HEK293 (cell line): ENCODE measurements at regions not wholly inside any gene's neighbourhood (a gene's known extent, or its start where the extent isn't known, plus 50 kb on each side); places are given as distances from the start of the nearest gene placed in this dataset.

Experiments
- CTCF ChIA-PET: fragments of 350-600 bp; formaldehyde crosslinking; extraction: SDS; loops from one replicate; lab custom pipeline; 2021; ENCODE audit warnings: antibody characterized with exemption; lab: Yijun Ruan, JAX
- POLR2A ChIA-PET: fragments of 300-600 bp; formaldehyde crosslinking; extraction: SDS; loops from one replicate; lab custom pipeline; 2020; ENCODE audit warnings: antibody characterized with exemption, inconsistent platforms; lab: Yijun Ruan, JAX
- H3K27ac ChIP-seq: fragments of 200-500 bp; sonication (Bioruptor generic); 2 replicates; pipeline ENCODE4 v1.5.1; 2014; ENCODE audit warnings: low read depth, low read length, control low read depth, inconsistent platforms; ENCODE audit errors: extremely low read depth
- H3K36me3 ChIP-seq, 2 experiments: fragments of 200-500 bp in 1 of 2; sonication (Bioruptor generic) in 1 of 2; 1 replicate in 1 of 2; 2 replicates in 1 of 2; pipeline ENCODE4 v1.5.1; 2014 to 2017; ENCODE audit warnings: inconsistent platforms in 2 of 2, low read length in 2 of 2; ENCODE audit not compliant: control insufficient read depth in 2 of 2, insufficient read depth in 1 of 2
- H3K4me1 ChIP-seq: fragments of 200-500 bp; sonication (Bioruptor generic); 2 replicates; pipeline ENCODE4 v1.5.1; 2014; ENCODE audit warnings: mild to moderate bottlenecking, low read length, inconsistent platforms; ENCODE audit not compliant: control insufficient read depth, insufficient read depth
- H3K4me3 ChIP-seq: 2 replicates; pipeline ENCODE4 v1.5.1; 2011; ENCODE audit warnings: low read depth, mild to moderate bottlenecking, control low read depth, low read length, moderate library complexity
- H3K9me3 ChIP-seq: fragments of 200-500 bp; sonication (Bioruptor generic); 2 replicates; pipeline ENCODE4 v1.5.1; 2014; ENCODE audit warnings: low read depth, low read length, inconsistent platforms; ENCODE audit not compliant: control insufficient read depth, insufficient read depth
- GLI2 ChIP-seq: fragments of 450-650 bp; formaldehyde crosslinking; IDR thresholded peaks from 2 replicates; pipeline ENCODE4; 2017; ENCODE audit warnings: missing biosample characterization, missing genetic modification characterization, low read depth, borderline replicate concordance
- INSM2 ChIP-seq: fragments of 450-650 bp; formaldehyde crosslinking; IDR thresholded peaks from 2 replicates; pipeline ENCODE4 v1.5.1; 2016; ENCODE audit warnings: missing biosample characterization, missing genetic modification characterization
- MZF1 ChIP-seq: fragments of 450-650 bp; formaldehyde crosslinking; IDR thresholded peaks from 2 replicates; pipeline ENCODE4 v1.5.1; 2017; ENCODE audit warnings: missing biosample characterization, missing genetic modification characterization, borderline replicate concordance
- SALL2 ChIP-seq: fragments of 450-650 bp; formaldehyde crosslinking; IDR thresholded peaks from 2 replicates; pipeline ENCODE4 v1.5.0; 2017; ENCODE audit warnings: missing biosample characterization, mild to moderate bottlenecking, missing genetic modification characterization, borderline replicate concordance
- SP7 ChIP-seq: fragments of 450-650 bp; formaldehyde crosslinking; IDR thresholded peaks from 2 replicates; pipeline ENCODE4 v1.5.1; 2016; ENCODE audit warnings: missing biosample characterization, missing genetic modification characterization
- WT1 ChIP-seq: fragments of 450-650 bp; formaldehyde crosslinking; IDR thresholded peaks from 2 replicates; pipeline ENCODE4 v1.5.1; 2016; ENCODE audit warnings: missing biosample characterization, missing genetic modification characterization
- ZBTB49 ChIP-seq: fragments of 450-650 bp; formaldehyde crosslinking; IDR thresholded peaks from 2 replicates; pipeline ENCODE4 v1.5.1; 2016; ENCODE audit warnings: missing biosample characterization, missing genetic modification characterization, low read depth
- ZNF146 ChIP-seq: fragments of 450-650 bp; formaldehyde crosslinking; IDR thresholded peaks from 2 replicates; pipeline ENCODE4 v1.5.1; 2016; ENCODE audit warnings: missing biosample characterization, missing genetic modification characterization
- ZNF16 ChIP-seq: fragments of 450-650 bp; formaldehyde crosslinking; IDR thresholded peaks from 2 replicates; pipeline ENCODE4 v1.5.1; 2016; ENCODE audit warnings: low read depth, missing biosample characterization, missing genetic modification characterization
- ZNF416 ChIP-seq: fragments of 450-650 bp; formaldehyde crosslinking; IDR thresholded peaks from 2 replicates; pipeline ENCODE4 v1.5.1; 2016; ENCODE audit warnings: missing biosample characterization, missing genetic modification characterization
- ZNF426 ChIP-seq: fragments of 450-650 bp; formaldehyde crosslinking; IDR thresholded peaks from 2 replicates; pipeline ENCODE4 v1.5.1; 2017; ENCODE audit warnings: missing biosample characterization, missing genetic modification characterization, mild to moderate bottlenecking, inconsistent platforms, moderate library complexity
- ZNF473 ChIP-seq: fragments of 450-650 bp; formaldehyde crosslinking; IDR thresholded peaks from 2 replicates; pipeline ENCODE4 v1.5.1; 2017; ENCODE audit warnings: missing biosample characterization, missing genetic modification characterization
- ZNF488 ChIP-seq: fragments of 450-650 bp; formaldehyde crosslinking; IDR thresholded peaks from 2 replicates; pipeline ENCODE4 v1.5.1; 2016; ENCODE audit warnings: missing biosample characterization, missing genetic modification characterization
- ZNF561 ChIP-seq: fragments of 450-650 bp; IDR thresholded peaks from 2 replicates; pipeline ENCODE4 v1.5.1; 2018; ENCODE audit warnings: missing biosample characterization, missing genetic modification characterization, borderline replicate concordance
- ZNF596 ChIP-seq: fragments of 450-650 bp; IDR thresholded peaks from 2 replicates; pipeline ENCODE4 v1.5.0; 2018; ENCODE audit warnings: missing biosample characterization, mild to moderate bottlenecking, missing genetic modification characterization, moderate library complexity
- ZNF624 ChIP-seq: fragments of 450-650 bp; formaldehyde crosslinking; IDR thresholded peaks from 2 replicates; pipeline ENCODE4 v1.5.1; 2017; ENCODE audit warnings: missing biosample characterization, missing genetic modification characterization
- ZNF626 ChIP-seq: fragments of 450-650 bp; sonication (Bioruptor Pico); formaldehyde crosslinking; IDR thresholded peaks from 2 replicates; pipeline ENCODE4 v1.5.1; 2018; ENCODE audit warnings: missing biosample characterization, missing genetic modification characterization, inconsistent platforms
- ZNF639 ChIP-seq: fragments of 450-650 bp; formaldehyde crosslinking; IDR thresholded peaks from 2 replicates; pipeline ENCODE4 v1.5.1; 2016; ENCODE audit warnings: missing biosample characterization, missing genetic modification characterization
- ZNF654 ChIP-seq: fragments of 450-650 bp; formaldehyde crosslinking; IDR thresholded peaks from 2 replicates; pipeline ENCODE4 v1.5.1; 2016; ENCODE audit warnings: low read depth, missing biosample characterization, missing genetic modification characterization
- ZNF660 ChIP-seq: fragments of 450-650 bp; IDR thresholded peaks from 2 replicates; pipeline ENCODE4 v1.5.1; 2018; ENCODE audit warnings: missing biosample characterization, mild to moderate bottlenecking, missing genetic modification characterization
- ZNF701 ChIP-seq: fragments of 450-650 bp; formaldehyde crosslinking; IDR thresholded peaks from 2 replicates; pipeline ENCODE4 v1.5.1; 2016; ENCODE audit warnings: missing biosample characterization, missing genetic modification characterization
- ZNF704 ChIP-seq: fragments of 450-650 bp; formaldehyde crosslinking; IDR thresholded peaks from 2 replicates; pipeline ENCODE4 v1.5.1; 2016; ENCODE audit warnings: missing biosample characterization, missing genetic modification characterization
- ZNF776 ChIP-seq: fragments of 450-650 bp; formaldehyde crosslinking; IDR thresholded peaks from 2 replicates; pipeline ENCODE4 v1.5.0; 2017; ENCODE audit warnings: missing biosample characterization, missing genetic modification characterization, borderline replicate concordance
- ZNF791 ChIP-seq: fragments of 450-650 bp; formaldehyde crosslinking; IDR thresholded peaks from 2 replicates; pipeline ENCODE4 v1.5.1; 2016; ENCODE audit warnings: missing biosample characterization, missing genetic modification characterization
- ZSCAN30 ChIP-seq: fragments of 450-650 bp; IDR thresholded peaks from 2 replicates; pipeline ENCODE4 v1.5.1; 2018; ENCODE audit warnings: missing biosample characterization, mild to moderate bottlenecking, missing genetic modification characterization, moderate library complexity

- TF ChIP-seq MZF1 (tag by site-specific recombination) (no peak), ZNF16 (tag by site-specific recombination) (no peak), SALL2 (tag by site-specific recombination) (no peak), ZNF426 (tag by site-specific recombination) (no peak), ZNF660 (no peak)
Measured at GRCh38 chr14:25121337-25122129, 71.6 kb upstream of the STXBP6 start (continued).

GRCh38 chr14:25120261-25120660 is 70.3 kb upstream of the STXBP6 start:
- POLR2A ChIA-PET: no interaction called here
- Histone ChIP-seq H3K36me3 (no peaks in the 10 kb centered on the region), H3K4me1 (no peaks in the 10 kb centered on the region), H3K4me3 (no peak overlapping the region), H3K9me3 (no peaks in the 10 kb centered on the region), H3K27ac (no peak overlapping the region)
- no peak for TF ChIP-seq ZNF624 (tag by site-specific recombination)
- no peak for TF ChIP-seq ZSCAN30
- TF ChIP-seq ZNF473: no peak
- TF ChIP-seq ZNF416: no peak
- TF ChIP-seq ZNF626 (tag by site-specific recombination): no peak
- TF ChIP-seq INSM2 (tag by site-specific recombination): no peak
- TF ChIP-seq ZNF701 (tag by site-specific recombination): no peak
- no peak for TF ChIP-seq ZNF596 (tag by site-specific recombination)
- no peak for TF ChIP-seq ZBTB49
- TF ChIP-seq ZNF791: no peak
- no peak for TF ChIP-seq ZNF704 (tag by site-specific recombination)
- TF ChIP-seq ZNF561: no peak
- no peak for TF ChIP-seq ZNF146 (tag by site-specific recombination)
- no peak for TF ChIP-seq GLI2
- TF ChIP-seq SP7: no peak
- TF ChIP-seq WT1 (tag by site-specific recombination): no peak
- no peak for TF ChIP-seq ZNF654
- no peak for TF ChIP-seq ZNF488 (tag by site-specific recombination)
- no peak for TF ChIP-seq ZNF776 (tag by site-specific recombination)
- TF ChIP-seq ZNF639 (tag by site-specific recombination): no peak
- CTCF ChIA-PET: no interaction called here
